ENCODE measurements at regions not wholly inside any gene's neighbourhood (a gene's known extent, or its start where the extent isn't known, plus 50 kb on each side); places are given as distances from the start of the nearest gene placed in this dataset.

DNA sequence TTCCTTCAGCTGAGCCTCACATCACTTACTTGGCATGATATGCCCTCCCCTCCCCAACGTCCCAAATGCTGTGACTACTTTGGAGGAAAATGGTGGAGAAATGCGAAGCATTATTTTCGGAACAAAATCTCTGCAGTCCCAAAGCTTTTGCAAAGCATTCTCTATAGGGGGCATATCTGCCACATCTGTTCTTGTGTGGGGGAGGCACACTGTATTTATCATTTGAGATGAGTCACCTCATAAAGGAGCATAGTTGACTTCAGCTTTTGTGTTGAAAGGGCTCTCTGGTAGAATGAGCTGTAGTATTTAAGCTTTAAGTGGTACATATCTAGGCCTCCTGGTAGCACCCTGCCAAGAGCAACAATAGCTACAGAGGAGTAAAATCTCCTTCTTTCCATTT, 447.5 kb downstream of the ADAMTS20 start:
- Histone ChIP-seq H3K79me1 (ENCODE audit: insufficient read depth, low read depth, low read length, poor library complexity, severe bottlenecking) (no peaks in the 10 kb centered on the region), H3K4me1 (ENCODE audit: insufficient read depth, low read length) (0 out of 2 replicates have a peak, but pooled peaks cover 4% of the 10 kb centered on the region), H4K5ac (ENCODE audit: insufficient read length, low read depth, low read length) (no peak overlapping the region), H2AK5ac (ENCODE audit: insufficient read length, low read length) (no peak overlapping the region), H3T11ph (ENCODE audit: low read length) (no peak overlapping the region), H3K79me2 (ENCODE audit: insufficient read depth, low read length) (no peaks in the 10 kb centered on the region), H3K14ac (ENCODE audit: insufficient read depth, low read length) (no peak overlapping the region), H4K8ac (replicated peaks; ENCODE audit: insufficient read length, low read depth, low read length) (no peak overlapping the region), H3K4me2 (ENCODE audit: insufficient read depth, insufficient read length, low read length) (no peak overlapping the region), H3K9me3 (ENCODE audit: control insufficient read depth, low read depth, low read length) (no peaks in the 10 kb centered on the region), H4K91ac (ENCODE audit: insufficient read length, low read depth, low read length) (no peak overlapping the region), H2BK120ac (ENCODE audit: low read depth, low read length, poor library complexity, severe bottlenecking) (no peak overlapping the region), H3K27me3 (ENCODE audit: insufficient read depth, low read length) (no peaks in the 10 kb centered on the region), H4K20me1 (ENCODE audit: control insufficient read depth, insufficient read depth, insufficient read length) (no peaks in the 10 kb centered on the region), H3K9ac (ENCODE audit: extremely low read depth, insufficient read length, low read length) (no peak overlapping the region), H3K23me2 (ENCODE audit: insufficient read length, low read depth, low read length, poor library complexity, severe bottlenecking) (no peaks in the 10 kb centered on the region), H2AFZ (ENCODE audit: low read length) (no peak overlapping the region), H2BK15ac (ENCODE audit: low read depth, low read length) (no peak overlapping the region), H3K23ac (ENCODE audit: insufficient read length, low read depth, low read length) (no peak overlapping the region), H2BK20ac (ENCODE audit: low read depth, low read length, poor library complexity, severe bottlenecking) (no peak overlapping the region), H2BK5ac (ENCODE audit: insufficient read length, low read length) (no peak overlapping the region), H3K4ac (ENCODE audit: low read depth, low read length) (no peak overlapping the region), H3K27ac (ENCODE audit: insufficient read length, low read depth, low read length) (no peak overlapping the region), H3K56ac (ENCODE audit: insufficient read length, low read depth, low read length) (no peak overlapping the region), H2BK12ac (ENCODE audit: insufficient read length, low read depth, low read length) (no peak overlapping the region), H3K18ac (ENCODE audit: insufficient read length, low read depth, low read length) (no peak overlapping the region)
- H3K4me1 Mint-ChIP-seq = peaks cover 16 to 20% of the 10 kb centered on the region in 2 experiments
- no peak overlapping the region for H3K4me3 Mint-ChIP-seq
- TF ChIP-seq, protein P1, sequence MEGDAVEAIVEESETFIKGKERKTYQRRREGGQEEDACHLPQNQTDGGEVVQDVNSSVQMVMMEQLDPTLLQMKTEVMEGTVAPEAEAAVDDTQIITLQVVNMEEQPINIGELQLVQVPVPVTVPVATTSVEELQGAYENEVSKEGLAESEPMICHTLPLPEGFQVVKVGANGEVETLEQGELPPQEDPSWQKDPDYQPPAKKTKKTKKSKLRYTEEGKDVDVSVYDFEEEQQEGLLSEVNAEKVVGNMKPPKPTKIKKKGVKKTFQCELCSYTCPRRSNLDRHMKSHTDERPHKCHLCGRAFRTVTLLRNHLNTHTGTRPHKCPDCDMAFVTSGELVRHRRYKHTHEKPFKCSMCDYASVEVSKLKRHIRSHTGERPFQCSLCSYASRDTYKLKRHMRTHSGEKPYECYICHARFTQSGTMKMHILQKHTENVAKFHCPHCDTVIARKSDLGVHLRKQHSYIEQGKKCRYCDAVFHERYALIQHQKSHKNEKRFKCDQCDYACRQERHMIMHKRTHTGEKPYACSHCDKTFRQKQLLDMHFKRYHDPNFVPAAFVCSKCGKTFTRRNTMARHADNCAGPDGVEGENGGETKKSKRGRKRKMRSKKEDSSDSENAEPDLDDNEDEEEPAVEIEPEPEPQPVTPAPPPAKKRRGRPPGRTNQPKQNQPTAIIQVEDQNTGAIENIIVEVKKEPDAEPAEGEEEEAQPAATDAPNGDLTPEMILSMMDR (conservative IDR thresholded peaks at IDR 0.05) = no peak
- no peaks in the 10 kb centered on the region for H3K36me3 Mint-ChIP-seq (ENCODE audit: insufficient read depth in 1 of 3, low read depth in 3 of 3)
- DNase-seq = no peak
- H3K9me3 Mint-ChIP-seq = no peaks in the 10 kb centered on the region
- WGBS (ENCODE audit: extremely low coverage, insufficient read length, low lambda C conversion rate) = no CpG with 5 or more reads among the region's 3 CpGs
- peak overlapping the region; percentile 23 to 41 (median 31); a peak in 2 of 7 replicates for H3K27ac Mint-ChIP-seq
- H3K27me3 Mint-ChIP-seq (ENCODE audit: low read depth) = no peaks in the 10 kb centered on the region; the same call in none of the 2 replicates
